Liver (tissue), 8 donors: ENCODE measurements at regions not wholly inside any gene's neighbourhood (a gene's known extent, or its start where the extent isn't known, plus 50 kb on each side); places are given as distances from the start of the nearest gene placed in this dataset.
A peak's percentile ranks its signal among the peaks of the same experiment; 100 is the strongest.

Experiments used
- DNase-seq: peaks from one replicate; pipeline ENCODE4 v3.0.0-alpha.2; 2017; ENCODE audit warnings: low spot score
- H3K27ac ChIP-seq, 2 donors: one replicate each; pipeline ENCODE4 v1.7.0; 2013; ENCODE audit warnings: inconsistent platforms in 2 of 2, low read length in 2 of 2, control low read depth in 1 of 2, low read depth in 1 of 2, mild to moderate bottlenecking in 1 of 2
- H3K27me3 ChIP-seq, 4 donors: one replicate each; pipeline versions ENCODE4 v1.6.1 to v1.7.0; 2013; ENCODE audit warnings: low read length in 3 of 4, inconsistent platforms in 1 of 4, mild to moderate bottlenecking in 1 of 4, moderate library complexity in 1 of 4; ENCODE audit not compliant: control insufficient read depth in 4 of 4, insufficient read depth in 4 of 4
- H3K36me3 ChIP-seq, 4 donors: one replicate each; pipeline versions ENCODE4 v1.6.1 to v1.7.0; 2013; ENCODE audit warnings: low read length in 3 of 4, mild to moderate bottlenecking in 3 of 4, low read depth in 1 of 4, moderate library complexity in 1 of 4; ENCODE audit not compliant: control insufficient read depth in 4 of 4, insufficient read depth in 3 of 4
- H3K4me1 ChIP-seq, 4 donors: one replicate each; pipeline versions ENCODE4 v1.6.1 to v1.7.0; 2013; ENCODE audit warnings: low read length in 3 of 4, mild to moderate bottlenecking in 3 of 4, moderate library complexity in 1 of 4; ENCODE audit not compliant: control insufficient read depth in 4 of 4, insufficient read depth in 4 of 4
- H3K4me3 ChIP-seq, 3 donors: one replicate each; pipeline versions ENCODE4 v1.6.1 to v1.7.0; 2013; ENCODE audit warnings: low read length in 3 of 3, control low read depth in 1 of 3, low read depth in 1 of 3, mild to moderate bottlenecking in 1 of 3
- H3K9ac ChIP-seq, 2 donors: one replicate each; pipeline ENCODE4 v1.7.0; 2013; ENCODE audit warnings: low read length in 2 of 2, mild to moderate bottlenecking in 2 of 2, moderate library complexity in 2 of 2, control low read depth in 1 of 2, low read depth in 1 of 2
- H3K9me3 ChIP-seq, 4 donors: one replicate each; pipeline versions ENCODE4 v1.6.1 to v1.7.0; 2013; ENCODE audit warnings: low read length in 3 of 4; ENCODE audit not compliant: control insufficient read depth in 4 of 4
- ATF3 ChIP-seq: IDR thresholded peaks from 2 replicates; pipeline ENCODE4 v1.6.1; 2016; ENCODE audit warnings: antibody characterized with exemption
- CTCF ChIP-seq: fragments of 150-350 bp; IDR thresholded peaks from 2 replicates; pipeline ENCODE4 v1.5.1; 2017; ENCODE audit warnings: improper control_type of control experiment, low read depth, low read length; ENCODE audit not compliant: missing input control
- EGR1 ChIP-seq, 2 donors: IDR thresholded peaks; 2 replicates each; pipeline ENCODE4 v1.6.1; 2016 to 2018; ENCODE audit warnings: antibody characterized with exemption in 2 of 2, low read depth in 2 of 2
- FOXA1 ChIP-seq: IDR thresholded peaks from 2 replicates; pipeline ENCODE4 v1.6.1; 2016; ENCODE audit warnings: antibody characterized with exemption
- FOXA2 ChIP-seq: IDR thresholded peaks from 2 replicates; pipeline ENCODE4 v1.6.1; 2016; ENCODE audit warnings: antibody characterized with exemption
- GABPA ChIP-seq, 2 donors: IDR thresholded peaks in 1 of 2; conservative IDR thresholded peaks in 1 of 2; 2 replicates each; pipeline ENCODE4 v1.6.1; 2016; ENCODE audit warnings: antibody characterized with exemption in 2 of 2, mild to moderate bottlenecking in 1 of 2, moderate library complexity in 1 of 2
- HNF4G ChIP-seq: IDR thresholded peaks from 2 replicates; pipeline ENCODE4 v1.6.1; 2016; ENCODE audit warnings: antibody characterized with exemption
- JUND ChIP-seq, 2 donors: IDR thresholded peaks; 2 replicates each; pipeline ENCODE4 v1.6.1; 2016; ENCODE audit warnings: antibody characterized with exemption in 2 of 2
- NR2F2 ChIP-seq: IDR thresholded peaks from 2 replicates; pipeline ENCODE4 v1.6.1; 2016; ENCODE audit warnings: antibody characterized with exemption
- RAD21 ChIP-seq, 2 donors: IDR thresholded peaks; 2 replicates each; pipeline ENCODE4 v1.6.1; 2016; ENCODE audit warnings: antibody characterized with exemption in 2 of 2, mild to moderate bottlenecking in 2 of 2
- REST ChIP-seq: IDR thresholded peaks from 2 replicates; pipeline ENCODE4 v1.6.1; 2016; ENCODE audit warnings: antibody characterized with exemption, mild to moderate bottlenecking
- TAF1 ChIP-seq: conservative IDR thresholded peaks from 2 replicates; pipeline ENCODE4 v1.6.1; 2016; ENCODE audit warnings: antibody characterized with exemption, mild to moderate bottlenecking
- YY1 ChIP-seq: IDR thresholded peaks from 2 replicates; pipeline ENCODE4 v1.6.1; 2016; ENCODE audit warnings: antibody characterized with exemption, mild to moderate bottlenecking
- WGBS: extraction: QIAGEN DNeasy Blood & Tissue Kit; methylation state at CpG from one replicate; pipeline ENCODE4 v1.1.7; 2013; 5-methylcytosine and 5-hydroxymethylcytosine counted together
- donor health status: healthy.
- donor health status: healthy.
- donor health status: healthy.
- donor health status: healthy.
- donor health status: healthy.

- no peak overlapping the region for H3K9ac ChIP-seq
- H3K4me3 ChIP-seq = no peak overlapping the region
- no peak for TF ChIP-seq FOXA1
- TF ChIP-seq RAD21 (IDR thresholded peaks at IDR 0.05) = no peak
- TF ChIP-seq ATF3 = no peak
- TF ChIP-seq EGR1 (IDR thresholded peaks at IDR 0.05; ENCODE audit: low read depth in 2 of 2) = no peak
- TF ChIP-seq TAF1 = no peak
- TF ChIP-seq CTCF = no peak
- TF ChIP-seq YY1 = no peak
- no peak for TF ChIP-seq JUND (IDR thresholded peaks at IDR 0.05)
- no peak for TF ChIP-seq FOXA2
- TF ChIP-seq NR2F2 = no peak
- no peak overlapping the region for H3K27ac ChIP-seq
- peaks cover 0 to 9% (median 3%) of the 10 kb centered on the region in 4 donors for H3K4me1 ChIP-seq
- DNase-seq = no peak
- no peaks in the 10 kb centered on the region for H3K36me3 ChIP-seq
- H3K9me3 ChIP-seq = no peaks in the 10 kb centered on the region
- peaks cover 0 to 9% (median 4%) of the 10 kb centered on the region in 4 donors for H3K27me3 ChIP-seq
- WGBS = 69% methylated on average over 3 of the region's 3 CpGs
Observed at GRCh38 chr19:28730791-28731512, 482.0 kb downstream of the UQCRFS1 start.

- no peak overlapping the region for H3K27ac ChIP-seq
- peaks cover 0 to 9% (median 4%) of the 10 kb centered on the region in 4 donors for H3K27me3 ChIP-seq
- H3K9ac ChIP-seq = no peak overlapping the region
- H3K4me1 ChIP-seq = peaks cover 0 to 9% (median 3%) of the 10 kb centered on the region in 4 donors
- TF ChIP-seq TAF1 (no peak), ATF3 (no peak), REST (no peak), GABPA (IDR thresholded peaks at IDR 0.05 in 1 of 2, conservative IDR thresholded peaks at IDR 0.05 in 1 of 2) (no peak), RAD21 (IDR thresholded peaks at IDR 0.05) (no peak), EGR1 (IDR thresholded peaks at IDR 0.05; ENCODE audit: low read depth in 2 of 2) (no peak), JUND (IDR thresholded peaks at IDR 0.05) (no peak), HNF4G (no peak), FOXA1 (no peak)
- H3K4me3 ChIP-seq = peak overlapping the region in 1 of 3 donors; percentile 10
- H3K9me3 ChIP-seq = no peaks in the 10 kb centered on the region
- WGBS = 27% methylated on average over 49 of the region's 49 CpGs
- no peaks in the 10 kb centered on the region for H3K36me3 ChIP-seq
- peak; percentile 52 for DNase-seq
Observed at GRCh38 chr19:28727480-28728159, 485.3 kb downstream of the UQCRFS1 start.
